Ishikawa (cell line): ENCODE measurements at regions not wholly inside any gene's neighbourhood (a gene's known extent, or its start where the extent isn't known, plus 50 kb on each side); places are given as distances from the start of the nearest gene placed in this dataset.

Source experiments
- CEBPB ChIP-seq: IDR thresholded peaks from 2 replicates; pipeline ENCODE4 v1.6.1; 2012
- CREB1 ChIP-seq: IDR thresholded peaks from 2 replicates; pipeline ENCODE4 v1.6.1; 2012; ENCODE audit warnings: low read depth
- EGR1 ChIP-seq: IDR thresholded peaks from 2 replicates; pipeline ENCODE4 v1.6.1; 2012
- EP300 ChIP-seq: IDR thresholded peaks from 2 replicates; pipeline ENCODE4 v1.6.1; 2012; ENCODE audit warnings: borderline replicate concordance
- FOXM1 ChIP-seq: IDR thresholded peaks from 2 replicates; pipeline ENCODE4 v1.6.1; 2012; ENCODE audit warnings: low read depth, borderline replicate concordance
- NFIC ChIP-seq: IDR thresholded peaks from 2 replicates; pipeline ENCODE4 v1.6.1; 2012
- RAD21 ChIP-seq: IDR thresholded peaks from 2 replicates; pipeline ENCODE4 v1.6.1; 2012; ENCODE audit warnings: low read depth
- TAF1 ChIP-seq: IDR thresholded peaks from 2 replicates; pipeline ENCODE4 v1.6.1; 2012; ENCODE audit warnings: low read depth, mild to moderate bottlenecking
- TCF12 ChIP-seq: IDR thresholded peaks from 2 replicates; pipeline ENCODE4 v1.6.1; 2012; ENCODE audit warnings: low read depth
- TEAD4 ChIP-seq: IDR thresholded peaks from 2 replicates; pipeline ENCODE4 v1.6.1; 2012
- YY1 ChIP-seq: IDR thresholded peaks from 2 replicates; pipeline ENCODE4 v1.6.1; 2012; ENCODE audit warnings: low read depth
- TF ChIP-seq, protein P1 (sequence below): IDR thresholded peaks from 2 replicates; pipeline ENCODE4 v1.6.1; 2012; ENCODE audit warnings: low read depth, mild to moderate bottlenecking
- TF ChIP-seq, protein P2 (sequence below): IDR thresholded peaks from 2 replicates; pipeline ENCODE4 v1.6.1; 2012
- TF ChIP-seq, protein P3 (sequence below): IDR thresholded peaks from 2 replicates; pipeline ENCODE4 v1.6.1; 2012

DNA sequence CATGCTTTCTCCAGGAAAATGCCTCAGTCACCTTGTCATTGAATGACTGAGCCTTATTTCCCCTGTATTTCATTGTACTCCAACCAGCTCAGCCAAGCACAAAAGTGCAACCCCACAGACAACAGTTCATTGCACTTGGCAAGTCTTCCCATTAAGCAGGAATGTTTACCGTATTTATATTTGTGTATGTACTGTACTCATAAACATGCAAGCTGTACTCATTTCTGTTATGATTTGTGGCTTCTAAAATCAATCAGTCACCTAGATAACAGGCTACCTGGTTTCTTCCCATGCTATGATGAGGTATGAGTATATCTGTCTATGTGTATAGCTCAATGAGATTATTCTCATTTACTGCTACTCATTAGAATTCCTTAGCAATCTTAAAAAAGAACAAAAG is 505.5 kb upstream of the FAM98A start:
- no peak for TF ChIP-seq TEAD4
- TF ChIP-seq YY1 = no peak
- no peak for TF ChIP-seq RAD21
- TF ChIP-seq TCF12 = no peak
- TF ChIP-seq CREB1 = no peak
- TF ChIP-seq EP300 = no peak
- TF ChIP-seq TAF1 = no peak
- no peak for TF ChIP-seq FOXM1
- no peak for TF ChIP-seq NFIC
- TF ChIP-seq, protein P1, sequence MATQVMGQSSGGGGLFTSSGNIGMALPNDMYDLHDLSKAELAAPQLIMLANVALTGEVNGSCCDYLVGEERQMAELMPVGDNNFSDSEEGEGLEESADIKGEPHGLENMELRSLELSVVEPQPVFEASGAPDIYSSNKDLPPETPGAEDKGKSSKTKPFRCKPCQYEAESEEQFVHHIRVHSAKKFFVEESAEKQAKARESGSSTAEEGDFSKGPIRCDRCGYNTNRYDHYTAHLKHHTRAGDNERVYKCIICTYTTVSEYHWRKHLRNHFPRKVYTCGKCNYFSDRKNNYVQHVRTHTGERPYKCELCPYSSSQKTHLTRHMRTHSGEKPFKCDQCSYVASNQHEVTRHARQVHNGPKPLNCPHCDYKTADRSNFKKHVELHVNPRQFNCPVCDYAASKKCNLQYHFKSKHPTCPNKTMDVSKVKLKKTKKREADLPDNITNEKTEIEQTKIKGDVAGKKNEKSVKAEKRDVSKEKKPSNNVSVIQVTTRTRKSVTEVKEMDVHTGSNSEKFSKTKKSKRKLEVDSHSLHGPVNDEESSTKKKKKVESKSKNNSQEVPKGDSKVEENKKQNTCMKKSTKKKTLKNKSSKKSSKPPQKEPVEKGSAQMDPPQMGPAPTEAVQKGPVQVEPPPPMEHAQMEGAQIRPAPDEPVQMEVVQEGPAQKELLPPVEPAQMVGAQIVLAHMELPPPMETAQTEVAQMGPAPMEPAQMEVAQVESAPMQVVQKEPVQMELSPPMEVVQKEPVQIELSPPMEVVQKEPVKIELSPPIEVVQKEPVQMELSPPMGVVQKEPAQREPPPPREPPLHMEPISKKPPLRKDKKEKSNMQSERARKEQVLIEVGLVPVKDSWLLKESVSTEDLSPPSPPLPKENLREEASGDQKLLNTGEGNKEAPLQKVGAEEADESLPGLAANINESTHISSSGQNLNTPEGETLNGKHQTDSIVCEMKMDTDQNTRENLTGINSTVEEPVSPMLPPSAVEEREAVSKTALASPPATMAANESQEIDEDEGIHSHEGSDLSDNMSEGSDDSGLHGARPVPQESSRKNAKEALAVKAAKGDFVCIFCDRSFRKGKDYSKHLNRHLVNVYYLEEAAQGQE = no peak
- no peak for TF ChIP-seq CEBPB
- TF ChIP-seq, protein P2, sequence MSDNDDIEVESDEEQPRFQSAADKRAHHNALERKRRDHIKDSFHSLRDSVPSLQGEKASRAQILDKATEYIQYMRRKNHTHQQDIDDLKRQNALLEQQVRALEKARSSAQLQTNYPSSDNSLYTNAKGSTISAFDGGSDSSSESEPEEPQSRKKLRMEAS = no peak
- TF ChIP-seq, protein P3, sequence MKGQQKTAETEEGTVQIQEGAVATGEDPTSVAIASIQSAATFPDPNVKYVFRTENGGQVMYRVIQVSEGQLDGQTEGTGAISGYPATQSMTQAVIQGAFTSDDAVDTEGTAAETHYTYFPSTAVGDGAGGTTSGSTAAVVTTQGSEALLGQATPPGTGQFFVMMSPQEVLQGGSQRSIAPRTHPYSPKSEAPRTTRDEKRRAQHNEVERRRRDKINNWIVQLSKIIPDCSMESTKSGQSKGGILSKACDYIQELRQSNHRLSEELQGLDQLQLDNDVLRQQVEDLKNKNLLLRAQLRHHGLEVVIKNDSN = no peak
- TF ChIP-seq EGR1 = no peak
